Hepatic stellate cell (primary cell): ENCODE measurements at regions not wholly inside any gene's neighbourhood (a gene's known extent, or its start where the extent isn't known, plus 50 kb on each side); places are given as distances from the start of the nearest gene placed in this dataset.

ENCODE experiments used
- DNase-seq: peaks from one replicate; pipeline ENCODE4 v3.0.0; 2011; ENCODE audit warnings: low spot score

DNA sequence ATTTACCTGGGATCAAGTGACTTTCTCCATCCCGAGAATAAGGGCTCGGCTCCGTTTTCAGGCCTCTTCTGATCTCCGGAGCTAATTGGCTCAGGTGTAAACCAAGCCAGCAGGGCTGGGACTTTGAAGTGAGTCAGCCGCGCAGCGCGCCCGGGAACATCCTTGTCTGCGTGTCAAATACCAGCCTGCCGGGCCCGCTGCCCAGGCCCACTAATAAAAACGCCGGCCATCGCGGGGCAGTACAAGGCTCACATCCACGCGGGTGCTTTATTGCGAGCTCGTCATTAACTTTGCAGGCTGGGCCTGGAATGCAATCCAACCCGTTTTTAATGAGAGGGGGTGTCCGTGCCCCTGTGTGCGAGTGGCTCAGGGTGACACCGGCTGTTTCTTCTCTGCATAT, 416.8 kb downstream of the IRX2 start:
- DNase-seq = no peak

GRCh38 chr5:2333291-2333690, 418.2 kb downstream of the IRX2 start:
- no peak for DNase-seq

GRCh38 chr5:2332521-2332920, 419.0 kb downstream of the IRX2 start:
- no peak for DNase-seq

GRCh38 chr5:2330325-2331130, 420.9 kb downstream of the IRX2 start:
- DNase-seq = no peak

- no peak for DNase-seq
Observed at GRCh38 chr5:2329741-2330140, 421.7 kb downstream of the IRX2 start.

GRCh38 chr5:2326601-2327000, 424.9 kb downstream of the IRX2 start:
- DNase-seq = no peak

- no peak for DNase-seq
Observed at GRCh38 chr5:2324788-2325187, 426.7 kb downstream of the IRX2 start.

GRCh38 chr5:2320611-2321010, 430.9 kb downstream of the IRX2 start:
- no peak for DNase-seq

DNA sequence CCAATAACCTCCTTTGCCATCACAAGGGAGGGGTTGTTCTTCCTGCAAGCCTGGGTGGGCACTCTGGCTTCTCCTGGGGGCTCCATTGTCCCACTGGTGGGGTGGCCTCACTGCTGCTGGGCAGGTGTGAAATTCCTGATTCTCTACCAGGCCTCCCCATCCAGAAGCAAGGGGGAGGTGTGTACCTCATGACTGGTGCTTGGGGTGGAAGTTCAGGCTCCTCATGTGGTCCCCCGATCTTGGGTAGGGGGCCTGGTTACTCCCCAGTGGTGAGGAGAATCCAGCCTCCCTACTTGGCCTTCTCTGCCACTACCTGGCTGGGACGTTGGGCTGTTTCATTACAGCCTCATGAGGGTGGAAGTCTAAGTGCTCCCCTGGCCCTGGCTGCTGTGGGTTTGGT, 433.9 kb downstream of the IRX2 start:
- no peak for DNase-seq

DNA sequence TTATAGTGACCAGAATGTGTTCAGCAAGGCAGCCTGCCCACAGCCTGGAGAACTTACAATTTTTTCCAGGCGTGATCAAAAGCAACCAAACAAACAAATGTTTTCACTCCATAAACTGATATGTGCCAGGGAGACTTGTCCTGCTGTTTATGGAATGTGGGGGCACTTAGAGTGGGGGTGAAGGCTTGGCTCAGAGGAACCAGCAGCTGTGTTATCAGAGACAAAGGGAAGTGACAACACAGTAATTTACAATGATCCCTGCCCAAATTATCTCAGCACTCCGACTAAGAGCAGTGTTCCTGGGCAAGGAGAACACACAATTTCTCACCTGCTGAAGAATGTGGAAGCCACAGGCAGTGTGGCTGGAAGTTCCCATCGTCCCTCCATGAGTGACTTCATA, 429.1 kb upstream of the IRX4 start:
- no peak for DNase-seq

DNA sequence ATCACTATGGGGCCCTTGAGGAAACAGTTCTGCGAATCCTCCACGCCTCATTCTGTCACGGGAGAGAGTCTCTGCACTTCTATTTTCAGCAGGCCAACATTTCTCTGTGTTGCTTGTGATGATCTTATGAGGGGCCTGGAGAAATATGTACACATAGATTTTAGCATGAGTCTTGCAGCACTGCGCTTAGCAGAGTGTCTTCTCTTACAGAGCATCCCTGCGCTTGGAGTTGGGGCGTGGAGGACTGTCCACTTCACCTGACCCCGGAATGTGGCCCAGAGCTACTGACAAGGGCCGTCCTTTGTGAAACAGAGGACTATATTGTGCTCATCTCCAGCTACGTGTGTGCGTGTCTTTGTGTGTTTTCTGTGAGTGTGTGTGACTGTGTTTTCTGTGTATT, 428.2 kb upstream of the IRX4 start:
- no peak for DNase-seq

DNA sequence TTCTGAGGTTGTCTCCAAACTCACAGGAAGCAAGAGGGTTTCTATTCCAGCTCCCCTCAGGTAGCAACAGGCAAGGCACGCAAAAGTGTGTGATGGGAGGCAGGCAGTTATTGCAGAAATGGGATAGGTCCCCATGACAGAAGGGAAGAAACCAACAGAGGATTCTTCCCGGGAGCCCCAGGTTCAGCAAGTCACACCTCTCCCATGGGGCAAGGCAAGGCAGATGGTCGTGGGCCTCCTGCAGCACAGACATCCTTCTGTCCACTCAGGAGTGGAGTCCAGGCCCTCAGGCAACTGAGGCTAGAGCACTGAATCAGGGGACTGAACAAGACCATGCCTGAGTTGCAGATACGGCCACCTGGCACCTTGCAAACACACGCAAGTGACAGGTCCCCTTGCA, 424.9 kb upstream of the IRX4 start:
- DNase-seq = no peak

- DNase-seq = no peak
Observed at GRCh38 chr5:2306711-2307110, 424.0 kb upstream of the IRX4 start.

GRCh38 chr5:2303431-2304100, 420.8 kb upstream of the IRX4 start:
- DNase-seq = no peak

DNA sequence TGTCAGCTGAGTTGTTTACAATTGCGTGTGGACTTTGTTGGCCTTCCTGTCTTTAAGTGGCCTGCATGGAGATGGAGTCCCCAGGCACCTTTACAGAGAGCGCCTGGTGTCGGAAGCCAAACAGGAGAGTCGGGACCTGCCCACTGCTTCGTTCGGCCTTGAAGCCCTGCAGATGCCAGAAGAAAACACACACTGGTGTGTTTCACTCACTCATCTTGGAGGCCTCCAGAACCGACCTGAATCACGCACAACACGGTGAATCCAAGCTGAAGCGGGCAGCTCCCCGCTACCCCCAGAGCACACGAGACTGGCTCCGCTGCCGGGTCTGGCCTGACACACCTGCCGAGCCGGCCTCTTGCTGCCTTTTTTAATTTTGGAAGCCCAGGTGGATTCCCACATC, 419.4 kb upstream of the IRX4 start:
- DNase-seq = no peak

DNA sequence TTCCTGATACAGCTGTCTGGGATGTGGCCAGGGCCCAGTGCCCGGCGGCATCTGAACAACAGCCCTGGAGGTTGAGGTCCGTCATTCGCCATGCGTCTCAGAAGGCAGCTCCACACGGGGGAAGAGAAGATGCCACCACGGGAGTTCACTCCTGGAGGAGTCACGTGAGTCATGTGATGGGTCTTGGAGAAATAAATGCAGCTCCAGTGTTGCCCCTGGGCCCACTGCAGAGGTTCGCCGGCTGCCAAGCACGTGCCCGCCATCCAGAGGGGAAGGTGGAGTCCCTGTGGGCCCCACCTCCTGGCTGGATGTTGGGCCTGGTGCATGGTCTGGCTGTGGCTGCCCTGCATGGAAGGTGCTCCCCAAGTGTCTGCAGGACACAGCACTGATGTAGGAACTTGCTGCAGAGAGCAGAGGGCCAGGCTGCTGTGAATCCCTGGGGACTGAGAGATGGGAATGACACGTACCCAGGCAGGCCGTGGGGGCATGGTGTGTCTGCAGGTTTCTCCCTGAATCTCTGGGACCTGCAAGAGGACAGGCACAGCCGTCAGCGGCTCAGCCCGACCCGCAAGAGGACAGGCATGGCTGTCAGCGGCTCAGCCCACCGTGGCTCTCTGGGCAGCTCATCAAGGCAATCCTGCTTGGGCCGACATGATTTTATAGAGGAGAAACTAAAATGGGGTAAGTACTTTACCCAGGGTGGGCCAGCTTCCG, 418.3 kb upstream of the IRX4 start:
- no peak for DNase-seq

DNA sequence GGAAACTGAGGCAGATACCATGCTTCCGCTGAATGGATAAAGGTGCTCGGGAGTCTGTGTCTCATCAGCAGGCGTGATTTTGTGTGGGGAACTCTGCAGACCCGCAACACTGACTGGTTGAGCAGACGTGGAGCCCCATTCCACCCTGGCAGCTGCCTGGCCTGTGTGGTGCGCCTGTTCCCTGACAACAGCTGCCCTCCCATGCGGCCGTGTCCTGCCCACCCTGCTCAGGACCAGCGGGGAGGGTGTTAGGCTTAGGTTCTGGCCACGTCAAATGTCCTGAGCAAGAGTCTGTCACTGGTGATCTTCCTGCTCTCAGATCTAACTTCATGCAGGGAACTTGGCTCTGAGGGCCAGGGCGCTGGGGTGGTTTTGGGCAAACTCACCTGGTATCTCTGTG, 417.7 kb upstream of the IRX4 start:
- no peak for DNase-seq

DNA sequence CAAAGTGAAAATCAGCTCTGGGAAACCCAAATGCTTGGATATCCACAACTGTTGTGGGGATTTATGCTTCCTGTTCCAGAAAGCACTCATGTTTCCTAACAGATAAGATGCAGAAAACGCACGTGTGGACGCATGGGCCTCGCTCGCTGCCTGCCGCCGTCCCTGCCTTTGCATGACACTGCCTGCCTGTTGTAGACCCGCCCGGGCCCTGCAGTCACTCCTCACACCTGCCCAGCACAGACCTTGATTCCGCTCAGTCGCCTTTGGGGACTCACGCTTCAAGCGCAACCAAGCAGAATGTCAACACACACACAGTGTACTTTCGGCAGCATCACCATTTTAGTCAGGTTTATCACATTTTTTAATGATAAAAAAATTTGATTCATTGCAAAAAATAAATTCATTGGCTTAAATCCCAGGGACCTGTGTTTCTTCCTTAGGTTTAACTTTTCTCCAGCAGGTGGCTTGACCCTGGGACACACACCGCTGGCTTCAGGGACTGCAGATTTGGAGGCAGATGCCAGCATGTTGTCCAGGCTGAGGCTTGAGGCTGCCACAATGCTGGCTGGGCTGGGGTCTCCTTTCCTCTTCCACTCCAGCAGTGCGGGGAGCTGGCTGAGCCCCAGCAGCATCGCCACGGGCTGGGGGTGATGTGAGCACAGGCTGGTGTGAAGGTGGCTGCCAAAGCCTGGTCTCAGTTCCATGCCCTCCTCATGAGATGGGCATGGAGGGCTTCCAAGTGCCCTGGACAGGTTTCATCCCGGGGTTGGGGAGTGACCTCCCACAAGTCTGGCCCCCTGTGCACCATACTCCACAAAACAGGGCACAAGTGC, 416.9 kb upstream of the IRX4 start:
- DNase-seq = no peak

- DNase-seq = no peak
Observed at GRCh38 chr5:2298781-2299180, 416.1 kb upstream of the IRX4 start.

GRCh38 chr5:2297991-2298390, 415.3 kb upstream of the IRX4 start:
- no peak for DNase-seq

GRCh38 chr5:2295476-2295875, 412.8 kb upstream of the IRX4 start:
- DNase-seq = no peak

DNA sequence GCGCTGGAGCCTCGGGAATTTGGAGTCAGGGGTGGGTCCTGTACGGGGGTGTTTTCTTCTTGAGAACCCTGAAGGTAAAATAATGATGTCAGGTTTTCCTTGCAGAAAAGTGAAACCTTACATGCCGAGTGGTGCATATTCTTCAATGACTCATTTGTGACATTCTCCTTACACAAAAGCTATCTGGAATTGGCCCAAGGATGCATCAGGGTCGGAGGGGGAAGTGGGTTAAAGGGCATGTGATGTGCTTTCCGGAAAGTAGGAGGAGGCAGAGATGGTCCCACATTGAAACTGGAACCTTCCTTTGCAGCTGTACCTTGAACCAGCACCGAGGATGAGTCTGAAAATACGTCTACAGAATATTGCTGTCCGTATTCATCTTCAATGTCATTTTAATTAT, 411.2 kb upstream of the IRX4 start:
- DNase-seq = no peak
